HG03097 (cell line): ENCODE measurements at regions not wholly inside any gene's neighbourhood (a gene's known extent, or its start where the extent isn't known, plus 50 kb on each side); places are given as distances from the start of the nearest gene placed in this dataset.

ENCODE experiments used
- ATAC-seq: cut with Tn5 transposase; IDR thresholded peaks from one replicate; pipeline ENCODE4 v1.9.1; 2021; ENCODE audit not compliant: unreplicated experiment, low FRiP score

DNA sequence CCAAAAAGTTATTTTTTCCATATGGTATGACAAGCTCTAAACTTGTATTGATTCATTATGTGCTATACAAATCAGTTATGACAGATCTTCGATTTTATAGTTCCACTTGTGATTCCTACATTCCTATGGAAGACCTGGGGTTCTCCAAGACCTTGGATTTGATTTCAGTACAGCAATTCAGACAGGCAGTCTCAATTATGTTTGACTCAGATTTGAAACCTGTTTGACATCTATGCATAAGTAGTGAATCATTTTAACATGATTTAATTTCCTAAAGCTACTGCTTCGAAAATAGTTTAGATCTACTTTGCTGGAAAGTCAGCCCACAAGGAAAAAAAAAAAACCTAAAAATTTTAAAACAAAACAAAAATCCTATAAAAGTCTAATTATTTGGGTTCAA lies 820.4 kb downstream of the LUZP2 start:
- ATAC-seq = no peak

DNA sequence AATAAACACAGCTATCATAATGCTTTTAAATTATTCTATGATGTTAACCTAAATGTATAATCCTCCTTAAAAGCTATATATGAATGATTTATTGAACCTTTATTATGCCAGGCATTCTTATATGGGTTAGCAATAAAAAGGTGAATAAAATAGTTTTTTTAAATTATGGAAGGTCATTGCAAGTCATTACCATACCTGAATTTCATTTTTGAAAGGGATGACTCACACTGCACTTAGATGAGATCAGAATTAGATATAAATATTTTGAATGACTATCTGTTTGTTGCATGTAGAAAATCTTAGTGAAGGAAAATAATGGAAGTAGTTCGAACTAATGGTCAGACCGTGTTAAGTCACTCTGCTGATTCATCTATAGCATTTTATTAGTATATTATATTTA lies 822.3 kb downstream of the LUZP2 start:
- ATAC-seq = no peak

GRCh38 chr11:25327656-25328055 lies 830.8 kb downstream of the LUZP2 start:
- ATAC-seq = no peak

DNA sequence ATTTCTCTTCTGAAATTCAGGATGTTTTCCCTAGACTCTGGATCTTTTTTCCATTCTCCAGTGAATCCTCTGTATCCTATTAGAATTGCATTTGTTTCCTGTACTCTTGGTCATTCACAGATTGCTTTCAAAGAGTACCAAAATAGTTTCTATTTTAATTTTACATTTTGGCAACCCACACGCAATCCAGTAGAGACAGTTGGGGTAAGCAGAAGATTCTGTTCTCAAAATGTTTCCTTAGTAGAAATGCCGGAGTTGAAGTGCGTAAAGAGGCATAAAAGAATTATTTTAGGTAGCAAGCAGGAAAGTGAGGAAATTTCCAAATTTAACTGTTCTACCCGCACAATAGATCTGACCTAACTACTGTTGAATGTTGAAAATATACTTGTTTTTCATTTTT lies 842.4 kb downstream of the LUZP2 start:
- no peak for ATAC-seq

GRCh38 chr11:25349537-25349936 lies 852.7 kb downstream of the LUZP2 start:
- no peak for ATAC-seq

DNA sequence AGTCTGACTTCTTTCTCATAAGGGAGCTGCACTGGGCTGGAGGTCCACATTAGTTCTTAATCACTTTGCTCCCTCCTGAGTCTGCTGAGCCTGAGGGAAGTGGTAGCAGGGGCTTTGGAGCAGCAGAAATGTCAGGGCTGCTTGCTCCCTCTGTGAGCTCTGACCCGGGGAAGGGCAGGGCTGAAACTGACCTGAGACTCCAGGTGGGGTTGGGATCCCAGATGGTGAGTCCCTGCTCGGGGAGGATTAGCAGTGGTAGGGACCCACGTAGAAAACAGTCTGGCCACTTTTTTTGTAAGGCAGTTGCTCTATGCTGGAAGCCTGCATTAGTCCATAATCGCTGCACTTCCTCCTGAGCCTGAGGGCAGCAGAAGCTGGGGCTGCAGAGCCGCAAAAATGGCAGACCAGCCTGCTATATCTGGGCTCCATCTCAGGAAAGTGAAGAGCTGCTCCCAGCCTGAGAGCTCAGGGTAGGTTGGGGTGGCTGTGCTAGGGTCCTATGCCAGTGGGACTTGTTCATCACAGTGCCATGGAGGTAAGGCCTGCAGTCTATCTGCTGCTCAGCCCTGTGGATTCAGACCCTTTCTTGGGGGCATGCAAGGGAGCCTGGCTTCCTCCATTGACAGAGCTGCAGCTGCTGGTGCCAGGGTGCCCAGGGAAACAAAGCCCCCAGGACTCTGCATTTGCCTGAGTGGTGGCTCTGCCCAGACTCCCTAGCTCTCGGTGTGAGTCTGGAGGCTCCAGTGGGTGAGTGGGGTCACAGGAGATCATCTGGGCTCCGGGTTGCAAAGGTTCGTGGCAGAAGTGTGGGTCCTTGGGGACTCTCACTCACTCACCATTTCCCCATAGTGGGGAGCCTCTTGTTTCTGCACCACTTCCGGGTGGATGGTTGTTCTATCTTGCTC lies 854.3 kb downstream of the LUZP2 start:
- ATAC-seq = no peak

DNA sequence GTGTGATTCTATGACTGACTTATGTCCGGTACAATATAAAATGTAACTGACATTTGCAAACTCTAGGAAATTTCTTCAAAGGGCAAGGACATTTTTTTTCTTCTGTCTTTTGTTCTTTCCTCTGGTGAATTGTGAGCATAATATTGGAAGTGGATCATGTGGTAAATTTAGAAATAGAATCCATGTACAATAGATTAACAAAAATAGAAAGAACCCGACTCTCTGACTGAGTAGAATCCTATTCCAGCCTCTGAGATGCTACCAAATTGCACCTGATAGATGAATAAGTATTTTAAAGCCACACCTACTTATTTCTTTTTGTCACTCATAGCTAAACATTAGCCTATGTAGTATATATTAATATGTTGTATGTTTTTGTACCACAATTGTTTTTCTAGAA lies 860.3 kb downstream of the LUZP2 start:
- no peak for ATAC-seq

GRCh38 chr11:25377466-25377865 lies 880.6 kb downstream of the LUZP2 start:
- no peak for ATAC-seq

DNA sequence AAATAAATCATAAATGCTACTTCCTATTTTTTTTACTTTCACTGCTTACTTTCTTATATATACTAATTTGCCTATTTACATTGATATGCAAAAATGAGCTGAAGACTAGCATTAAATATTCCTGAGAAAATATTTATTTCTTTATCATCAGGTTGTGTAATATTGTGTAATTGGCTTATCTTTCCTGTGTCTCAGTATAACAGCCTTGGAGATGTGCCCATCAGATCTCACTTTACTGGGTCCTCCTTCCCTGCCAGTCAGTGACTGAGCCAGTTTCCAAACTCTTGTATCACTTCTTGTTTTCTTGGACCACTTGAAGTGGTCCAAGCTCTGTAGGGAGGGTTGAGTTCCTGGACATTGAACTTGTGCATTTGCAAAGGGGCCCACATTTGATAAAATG lies 900.0 kb downstream of the LUZP2 start:
- no peak for ATAC-seq

DNA sequence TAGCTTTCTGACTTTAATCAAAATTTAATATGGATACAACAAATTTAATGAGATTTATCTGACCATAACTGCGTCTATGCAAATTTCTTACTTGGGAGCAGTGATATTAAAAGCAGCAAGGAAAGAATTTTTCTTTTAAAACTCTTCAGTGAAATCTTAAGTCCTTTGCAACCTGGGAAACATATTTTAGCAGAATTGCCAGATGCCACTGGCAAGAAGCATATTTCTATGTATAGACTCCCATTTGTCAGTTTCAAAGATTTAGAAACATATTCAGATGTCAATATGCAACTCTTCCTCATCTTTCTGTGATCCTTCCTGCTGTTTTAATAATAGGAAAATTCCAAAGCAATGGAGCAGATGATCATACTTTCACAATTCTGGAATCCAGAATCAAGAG lies 911.3 kb downstream of the LUZP2 start:
- no peak for ATAC-seq

- ATAC-seq = no peak
Observed at GRCh38 chr11:25415793-25416192, 916.1 kb upstream of the ANO3 start.

DNA sequence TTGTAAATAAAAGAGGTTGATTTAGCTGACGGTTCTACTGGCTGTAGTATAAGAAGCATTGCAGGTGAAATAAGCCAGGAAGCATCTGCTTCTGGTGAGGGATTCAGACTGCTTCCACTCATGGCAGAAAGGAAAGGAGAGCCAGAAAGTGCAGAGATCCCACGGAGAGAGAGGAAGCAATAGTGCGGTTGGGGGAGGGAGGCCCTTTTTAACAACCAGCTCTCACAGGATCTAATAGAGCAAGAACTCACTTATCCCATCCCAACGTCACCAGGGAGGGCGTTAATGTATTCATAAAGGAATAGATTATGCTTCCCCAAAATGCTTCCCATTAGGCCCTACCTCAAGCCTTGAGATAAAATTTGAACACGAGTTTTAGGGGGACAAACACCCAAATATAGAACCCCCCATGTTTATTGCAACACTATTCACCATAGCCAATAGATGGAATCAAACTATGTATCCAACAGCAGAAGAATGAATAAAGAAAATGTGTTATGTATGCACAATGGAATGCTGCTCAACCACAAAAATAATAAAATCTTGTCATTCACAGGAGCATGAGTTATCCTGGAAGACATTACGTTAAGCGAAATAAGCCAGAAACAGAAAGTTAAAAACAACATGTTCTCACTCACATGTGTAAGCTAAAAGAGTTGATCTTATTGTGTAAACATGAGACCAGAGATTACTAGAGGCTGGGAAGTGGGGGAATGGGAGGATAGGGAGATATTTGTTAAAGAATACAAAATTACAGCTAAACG lies 908.3 kb upstream of the ANO3 start:
- no peak for ATAC-seq

GRCh38 chr11:25432376-25432775 lies 899.6 kb upstream of the ANO3 start:
- no peak for ATAC-seq

DNA sequence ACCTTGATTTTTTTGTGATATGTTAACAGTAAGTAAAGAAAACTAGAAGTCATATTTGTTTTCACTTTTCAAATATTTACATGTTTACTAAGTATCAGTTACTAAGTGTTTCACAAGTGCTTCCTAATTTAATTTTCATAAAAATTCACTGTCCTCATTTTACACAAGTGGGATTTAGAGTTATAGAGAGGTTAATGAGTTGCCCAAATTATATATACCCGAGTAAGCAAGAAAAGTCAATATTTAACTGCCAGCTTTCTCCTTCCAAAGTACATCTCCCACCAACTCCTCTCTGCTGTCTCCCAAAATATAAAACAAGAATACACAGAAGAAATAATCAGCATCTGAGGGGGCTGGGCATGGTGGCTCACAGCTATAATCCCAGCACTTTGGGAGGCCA lies 896.7 kb upstream of the ANO3 start:
- ATAC-seq = no peak

- no peak for ATAC-seq
Observed at GRCh38 chr11:25436326-25436725, 895.6 kb upstream of the ANO3 start.

GRCh38 chr11:25441421-25441820 lies 890.5 kb upstream of the ANO3 start:
- no peak for ATAC-seq

- ATAC-seq = no peak
Observed at GRCh38 chr11:25449091-25449490, 882.8 kb upstream of the ANO3 start.

GRCh38 chr11:25453471-25453870 lies 878.5 kb upstream of the ANO3 start:
- ATAC-seq = no peak

DNA sequence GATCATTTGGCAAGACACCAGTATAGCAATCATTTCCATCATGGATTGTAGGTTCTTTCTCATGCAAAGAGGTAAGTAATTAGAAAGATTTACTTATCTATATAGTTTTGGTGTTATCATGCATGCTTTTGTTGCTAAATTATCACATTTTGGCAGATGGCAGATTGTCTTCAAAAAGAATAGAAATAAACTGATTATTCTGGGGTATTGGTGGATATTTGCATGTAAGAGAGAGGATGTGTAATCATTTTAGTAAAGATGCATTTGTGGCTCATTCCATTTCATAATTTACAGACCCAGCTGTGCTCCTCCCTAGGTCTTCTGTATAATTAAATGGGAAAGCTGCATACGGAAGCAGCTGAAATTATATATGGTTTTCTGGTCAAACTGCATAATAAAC lies 875.7 kb upstream of the ANO3 start:
- ATAC-seq = no peak

GRCh38 chr11:25483915-25484635 lies 847.9 kb upstream of the ANO3 start:
- ATAC-seq = no peak

- ATAC-seq = no peak
Observed at GRCh38 chr11:25485315-25485714, 846.6 kb upstream of the ANO3 start.
